GM12878 (cell line): ENCODE measurements at regions not wholly inside any gene's neighbourhood (a gene's known extent, or its start where the extent isn't known, plus 50 kb on each side); places are given as distances from the start of the nearest gene placed in this dataset.

Experiments
- ASH2L ChIP-seq: fragments of 300-600, 200-600 bp; sonication (generic); IDR thresholded peaks from 2 replicates; pipeline ENCODE4 v1.6.1; 2017; ENCODE audit warnings: low read depth, mild to moderate bottlenecking, borderline replicate concordance
- ATF7 ChIP-seq: fragments of 450-650 bp; IDR thresholded peaks from 2 replicates; pipeline ENCODE4 v1.6.1; 2016; ENCODE audit warnings: low read depth, mild to moderate bottlenecking
- BCL11A ChIP-seq: IDR thresholded peaks from 2 replicates; pipeline ENCODE4 v1.6.1; 2011; ENCODE audit warnings: low read depth, low read length
- BCL3 ChIP-seq: IDR thresholded peaks from 2 replicates; pipeline ENCODE4 v1.6.1; 2011; ENCODE audit warnings: borderline replicate concordance, low read depth, mild to moderate bottlenecking, moderate library complexity, low read length; ENCODE audit not compliant: insufficient read depth, poor library complexity, severe bottlenecking
- DPF2 ChIP-seq: fragments of 450-650 bp; IDR thresholded peaks from 2 replicates; pipeline ENCODE4 v1.6.1; 2017; ENCODE audit warnings: mild to moderate bottlenecking
- HDAC2 ChIP-seq: fragments of 200-600 bp; sonication (generic); IDR thresholded peaks from 2 replicates; pipeline ENCODE4 v1.6.1; 2017
- IRF4 ChIP-seq: IDR thresholded peaks from 2 replicates; pipeline ENCODE4 v1.6.1; 2011; ENCODE audit warnings: low read depth, low read length
- JUND ChIP-seq: IDR thresholded peaks from 2 replicates; pipeline ENCODE4 v1.6.1; 2012; ENCODE audit warnings: low read depth, mild to moderate bottlenecking, low read length, improper control_type of control experiment, moderate library complexity
- KDM1A ChIP-seq: fragments of 200-600 bp; sonication (generic); IDR thresholded peaks from 2 replicates; pipeline ENCODE4 v1.6.1; 2016; ENCODE audit warnings: borderline replicate concordance
- NBN ChIP-seq: fragments of 450-650 bp; IDR thresholded peaks from 2 replicates; pipeline ENCODE4 v1.6.1; 2016
- NKRF ChIP-seq: fragments of 450-650 bp; conservative IDR thresholded peaks from 2 replicates; pipeline ENCODE4 v1.6.1; 2017; ENCODE audit warnings: mild to moderate bottlenecking, moderate library complexity
- PKNOX1 ChIP-seq: fragments of 450-650 bp; IDR thresholded peaks from 2 replicates; pipeline ENCODE4 v1.6.1; 2016; ENCODE audit warnings: mild to moderate bottlenecking
- PRDM15 ChIP-seq: fragments of 450-650 bp; formaldehyde crosslinking; IDR thresholded peaks from 2 replicates; pipeline ENCODE4 v1.4.0; 2020; ENCODE audit warnings: mild to moderate bottlenecking, moderate library complexity
- RCOR1 ChIP-seq: conservative IDR thresholded peaks from 2 replicates; pipeline ENCODE4 v1.6.1; 2012; ENCODE audit warnings: low read depth, low read length, improper control_type of control experiment
- REST ChIP-seq: IDR thresholded peaks from 2 replicates; pipeline ENCODE4 v1.6.1; 2012; ENCODE audit warnings: mild to moderate bottlenecking, low read depth, low read length
- SIN3A ChIP-seq: IDR thresholded peaks from 2 replicates; pipeline ENCODE4 v1.6.1; 2012; ENCODE audit warnings: low read depth, low read length, improper control_type of control experiment
- SMARCA5 ChIP-seq: fragments of 450-650 bp; IDR thresholded peaks from 2 replicates; pipeline ENCODE4 v1.6.1; 2017; ENCODE audit warnings: mild to moderate bottlenecking
- SMC3 ChIP-seq: IDR thresholded peaks from 2 replicates; pipeline ENCODE4 v1.6.1; 2011; ENCODE audit warnings: low read length, improper control_type of control experiment, borderline replicate concordance
- SREBF1 ChIP-seq: IDR thresholded peaks from 2 replicates; pipeline ENCODE4 v1.6.1; 2012; ENCODE audit warnings: mild to moderate bottlenecking, low read length
- ZSCAN29 ChIP-seq: fragments of 450-650 bp; IDR thresholded peaks from 2 replicates; pipeline ENCODE4 v1.6.1; 2017; ENCODE audit warnings: mild to moderate bottlenecking, moderate library complexity

GRCh38 chr18:4640349-4641012 lies 185.4 kb upstream of the DLGAP1 start (continued):
- TF ChIP-seq DPF2 (0 out of 2 replicates have a peak, but pooled peaks have one; percentile 3), NKRF (no peak), JUND (no peak), SREBF1 (no peak), HDAC2 (no peak), ASH2L (no peak), ZSCAN29 (no peak), BCL3 (no peak), IRF4 (no peak), NBN (no peak), REST (no peak), PKNOX1 (no peak), SIN3A (no peak), RCOR1 (no peak), SMARCA5 (no peak), KDM1A (no peak), PRDM15 (CRISPR knock-in tag) (no peak), ATF7 (no peak), BCL11A (peak; percentile 80; the same call in 1 of the 2 replicates), SMC3 (no peak)
